GM19397 (cell line): ENCODE measurements at regions not wholly inside any gene's neighbourhood (a gene's known extent, or its start where the extent isn't known, plus 50 kb on each side); places are given as distances from the start of the nearest gene placed in this dataset.

Source experiments
- ATAC-seq: cut with Tn5 transposase; IDR thresholded peaks from one replicate; pipeline ENCODE4 v1.9.1; 2021; ENCODE audit warnings: mild to moderate bottlenecking, moderate library complexity; ENCODE audit not compliant: unreplicated experiment

DNA sequence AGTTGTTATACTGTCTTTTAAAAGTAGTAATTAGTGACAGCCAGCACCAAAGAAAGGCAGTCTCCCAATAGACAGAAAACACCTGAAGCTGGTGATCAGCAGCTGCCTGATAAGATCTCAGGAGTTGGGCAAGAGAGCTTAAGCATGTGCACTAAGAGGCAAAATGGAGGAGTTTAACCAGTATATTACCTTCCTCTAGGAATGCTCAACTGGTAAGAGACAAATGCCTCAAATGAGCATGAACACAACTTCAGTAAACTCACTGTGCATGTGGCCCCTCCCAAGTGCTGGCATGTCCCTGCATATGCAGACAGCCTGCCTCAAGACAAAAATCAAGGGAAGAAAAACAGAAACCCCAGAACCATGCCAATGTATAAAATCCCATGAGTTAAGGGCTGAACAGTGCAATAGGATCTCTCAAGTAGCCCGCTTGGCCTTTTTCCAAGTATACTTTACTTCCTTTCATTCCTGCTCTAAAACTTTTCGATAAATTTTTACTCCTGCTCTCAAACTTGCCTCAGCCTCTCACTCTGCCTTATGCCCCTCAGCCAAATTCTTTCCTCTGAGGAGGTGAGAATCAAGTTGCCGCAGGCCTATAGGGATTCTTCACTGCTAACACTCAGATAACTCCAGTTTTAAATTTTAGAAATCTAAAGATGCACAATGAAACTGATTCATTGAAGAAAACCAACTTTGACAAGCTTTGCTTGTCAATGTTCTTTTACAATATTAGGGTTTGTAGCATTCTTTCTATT lies 724.8 kb upstream of the RIOK2 start:
- ATAC-seq: no peak

DNA sequence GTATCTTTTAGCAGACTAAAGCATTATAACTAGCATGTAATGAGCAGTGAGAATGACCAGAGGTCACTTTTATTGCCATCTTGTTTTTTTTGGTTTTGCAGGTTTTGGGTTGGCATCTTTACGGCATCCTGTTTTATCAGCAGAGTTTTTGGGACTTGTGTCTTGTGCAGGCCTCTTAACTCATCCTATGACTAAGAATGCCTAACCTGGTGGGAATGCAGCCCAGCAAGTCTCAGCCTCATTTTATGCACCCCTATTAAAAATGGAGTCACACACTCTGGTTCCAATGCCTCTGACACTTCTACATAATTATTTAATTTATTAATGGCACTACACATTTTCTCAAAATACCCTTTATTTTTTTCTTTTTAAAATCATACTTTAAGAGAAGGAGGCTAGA lies 726.5 kb upstream of the RIOK2 start:
- no peak for ATAC-seq

DNA sequence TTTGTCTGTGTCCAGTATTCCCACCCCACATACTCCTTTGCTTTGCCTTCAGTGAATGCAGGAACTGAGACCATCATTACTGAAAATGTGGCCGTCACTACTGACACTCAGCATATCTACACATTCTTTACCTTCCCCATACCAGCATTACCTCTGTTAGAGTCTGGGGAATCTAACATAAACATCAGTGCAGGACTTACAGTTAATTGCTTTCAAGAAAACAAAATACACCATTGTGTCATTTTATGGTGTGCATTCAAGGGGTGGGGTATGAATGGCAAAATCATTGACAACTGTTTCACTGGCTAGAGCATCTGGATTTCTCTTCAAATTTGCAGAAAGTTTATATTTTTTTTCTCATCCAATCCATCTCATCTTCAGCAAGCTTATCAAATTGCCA lies 731.4 kb upstream of the RIOK2 start:
- ATAC-seq: no peak

DNA sequence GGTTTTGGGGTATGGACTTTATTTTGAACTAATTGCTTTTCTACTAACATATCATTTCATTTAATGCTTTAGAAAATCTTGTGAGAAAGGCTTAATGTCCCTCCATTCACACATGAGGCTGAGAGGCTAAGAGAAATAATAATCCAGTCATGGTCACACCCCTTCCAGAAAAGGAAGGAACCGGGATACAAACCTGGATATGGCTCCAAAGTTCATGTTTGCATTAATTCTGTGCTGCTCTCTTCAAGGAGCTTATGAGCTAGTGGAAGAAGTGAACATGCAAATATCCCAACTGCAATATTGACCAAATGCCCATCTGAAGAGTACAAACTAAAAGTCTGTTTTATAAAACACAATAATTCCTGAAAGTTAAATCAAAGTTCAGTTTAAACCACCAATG lies 732.1 kb upstream of the RIOK2 start:
- ATAC-seq: no peak

GRCh38 chr5:97918057-97918456 lies 735.0 kb upstream of the RIOK2 start:
- ATAC-seq: no peak

GRCh38 chr5:97918620-97919019 lies 735.6 kb upstream of the RIOK2 start:
- no peak for ATAC-seq

- no peak for ATAC-seq
Observed at GRCh38 chr5:97919719-97920118, 736.7 kb upstream of the RIOK2 start.

DNA sequence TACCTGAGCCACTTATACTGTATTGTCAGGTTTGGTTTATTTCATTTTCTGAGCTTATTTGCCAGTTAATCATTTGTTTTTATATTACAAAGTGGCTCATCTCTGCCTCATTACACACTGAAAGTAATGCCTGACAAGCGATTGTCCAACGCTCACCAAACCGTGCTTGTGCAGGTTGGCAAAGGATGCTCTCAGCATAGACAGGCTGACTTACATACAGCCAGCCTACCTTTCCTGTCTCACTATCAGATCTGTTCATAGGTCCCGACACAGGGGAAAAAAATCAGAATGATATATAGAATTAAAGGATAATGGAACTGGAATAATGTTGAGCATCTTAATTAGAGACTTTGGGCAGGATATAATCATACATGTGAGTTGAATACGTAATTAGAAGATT lies 739.7 kb upstream of the RIOK2 start:
- no peak for ATAC-seq

DNA sequence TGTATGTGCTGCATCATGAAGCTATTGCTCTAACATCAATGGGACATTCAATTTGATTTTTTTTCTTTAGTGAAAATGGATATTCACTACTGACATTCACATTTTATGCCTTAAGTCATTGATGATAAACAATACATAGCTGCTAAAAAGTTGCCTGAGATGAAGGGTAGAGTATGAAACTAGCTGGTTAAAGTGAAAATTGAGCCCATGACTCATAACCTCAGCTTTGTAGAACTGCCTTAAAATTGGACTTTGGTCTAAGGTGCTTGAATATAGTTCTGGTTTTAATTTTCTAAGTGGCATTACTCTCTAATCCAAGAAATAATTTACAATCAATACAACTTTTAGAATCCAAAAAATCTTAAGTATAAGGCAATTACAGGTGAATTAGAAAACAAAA lies 740.4 kb upstream of the RIOK2 start:
- peak; percentile 61 for ATAC-seq

DNA sequence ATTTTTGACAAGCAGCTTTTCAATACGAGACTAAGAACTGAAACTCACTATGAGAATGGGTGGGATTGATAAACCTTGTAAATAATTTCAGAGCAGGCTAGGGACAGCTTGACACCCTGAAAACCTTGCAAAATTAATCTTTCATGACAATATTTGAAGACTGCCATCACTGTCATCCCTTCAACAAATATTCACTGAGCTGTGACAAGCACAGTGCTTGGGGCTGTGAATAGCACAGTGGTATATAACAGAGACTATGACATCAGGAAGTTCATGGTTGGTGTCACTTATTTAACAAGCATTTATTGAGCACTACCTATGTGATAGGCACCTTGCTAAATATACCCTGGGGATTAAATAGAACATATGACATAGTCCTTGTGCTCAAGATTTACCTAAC lies 741.0 kb upstream of the RIOK2 start:
- ATAC-seq: peak; percentile 73

DNA sequence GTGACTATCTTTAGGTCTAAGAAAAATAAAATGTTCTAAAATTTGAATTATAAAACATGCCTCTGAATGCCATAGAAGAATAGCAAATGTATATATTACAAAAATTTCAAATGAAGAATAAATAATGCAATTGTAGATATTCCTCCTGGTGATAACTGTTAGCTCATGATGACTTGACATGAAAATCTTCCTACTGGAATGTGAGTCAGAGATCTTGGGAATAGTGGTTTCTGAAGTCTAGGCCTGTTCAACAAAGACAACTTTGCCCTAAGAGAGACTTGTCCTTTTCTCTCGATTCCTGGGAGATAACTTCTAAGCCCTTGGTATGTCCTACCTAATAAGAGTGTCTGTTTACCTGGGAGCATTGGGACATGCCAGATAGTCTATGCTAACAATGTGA lies 746.3 kb upstream of the RIOK2 start:
- no peak for ATAC-seq

DNA sequence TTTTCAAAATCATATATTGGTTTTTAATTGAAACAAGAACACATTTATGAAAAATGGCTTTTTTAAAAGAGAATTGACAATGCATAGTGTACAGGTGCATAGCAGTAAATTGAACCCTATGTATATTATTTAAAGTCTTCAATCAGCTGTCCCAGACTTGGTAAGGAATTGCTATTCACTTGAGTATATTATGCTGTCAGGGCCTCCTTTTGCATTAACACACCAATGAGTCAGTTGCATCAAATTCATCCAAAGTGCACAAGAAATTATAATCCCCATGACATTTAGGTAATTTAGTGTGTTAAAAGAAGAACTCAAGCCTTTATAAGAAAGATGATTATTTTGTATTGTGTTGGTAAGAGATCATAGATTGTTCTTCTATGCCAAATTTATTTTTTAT lies 748.8 kb upstream of the RIOK2 start:
- ATAC-seq: no peak

GRCh38 chr5:97936231-97936630 lies 753.2 kb upstream of the RIOK2 start:
- no peak for ATAC-seq

DNA sequence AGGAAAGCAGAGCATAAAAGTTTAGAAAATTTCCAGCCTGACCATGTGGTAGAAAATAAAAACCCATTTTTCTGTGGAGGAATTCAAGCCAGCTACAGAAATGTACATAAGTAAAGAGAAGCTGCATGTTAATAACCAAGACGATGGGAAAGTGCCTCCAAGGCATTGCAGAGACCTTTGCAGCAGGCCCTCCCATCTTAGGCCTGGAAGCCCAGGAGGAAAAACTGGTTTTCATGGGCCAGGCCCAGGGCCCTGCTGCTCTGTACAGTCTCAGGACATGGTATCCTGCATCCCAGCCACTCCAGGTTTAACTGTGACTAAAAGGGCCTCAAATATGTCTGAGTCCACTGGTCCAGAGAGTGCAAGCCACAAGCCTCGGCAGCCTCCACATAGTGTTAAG lies 754.8 kb upstream of the RIOK2 start:
- ATAC-seq: no peak

DNA sequence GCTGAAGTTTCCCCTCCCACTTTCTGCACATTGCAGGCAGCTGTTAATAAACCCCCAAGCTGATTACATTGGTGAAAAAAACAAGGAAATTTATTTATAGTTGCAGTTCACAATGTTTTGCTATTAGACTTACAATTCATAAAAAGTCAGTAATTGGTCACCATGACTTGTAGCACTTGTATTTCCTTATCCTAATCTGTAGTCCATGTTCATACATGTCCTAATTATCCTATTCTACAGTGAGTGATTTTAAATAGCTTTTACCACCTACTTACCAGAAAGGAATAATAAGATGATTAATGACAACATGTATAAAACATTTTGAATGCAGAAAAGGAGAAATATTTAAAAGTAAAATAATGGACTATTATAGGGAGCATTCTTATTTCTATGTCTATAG lies 760.0 kb upstream of the RIOK2 start:
- no peak for ATAC-seq

DNA sequence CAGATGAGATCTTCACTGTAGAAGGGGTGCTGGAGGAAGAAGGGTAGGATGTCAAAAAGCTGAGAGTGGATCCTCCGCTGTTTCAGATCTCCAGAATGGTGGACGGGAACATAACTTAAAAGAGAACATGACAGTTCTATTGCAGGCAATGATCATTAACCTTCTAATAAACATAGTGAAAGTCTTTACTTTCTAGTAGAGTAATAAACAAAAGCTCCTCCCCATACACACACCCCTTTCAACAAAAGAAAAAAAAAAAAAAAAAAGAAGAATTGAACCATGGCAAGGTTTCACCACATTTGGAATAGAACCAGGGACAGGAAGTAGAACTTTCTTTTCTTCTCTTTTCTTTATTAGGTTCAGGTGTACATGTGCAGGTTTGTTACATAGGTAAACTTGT lies 768.1 kb upstream of the RIOK2 start:
- no peak for ATAC-seq

- ATAC-seq: no peak
Observed at GRCh38 chr5:97955450-97955849, 772.4 kb upstream of the RIOK2 start.

GRCh38 chr5:97967292-97967691 lies 784.2 kb upstream of the RIOK2 start:
- no peak for ATAC-seq

GRCh38 chr5:97968346-97968745 lies 785.3 kb upstream of the RIOK2 start:
- no peak for ATAC-seq

GRCh38 chr5:97979740-97980139 lies 793.7 kb upstream of the RGMB start:
- ATAC-seq: no peak

GRCh38 chr5:97980291-97980690 lies 793.2 kb upstream of the RGMB start:
- ATAC-seq: no peak

GRCh38 chr5:97986069-97986468 lies 787.4 kb upstream of the RGMB start:
- ATAC-seq: no peak

DNA sequence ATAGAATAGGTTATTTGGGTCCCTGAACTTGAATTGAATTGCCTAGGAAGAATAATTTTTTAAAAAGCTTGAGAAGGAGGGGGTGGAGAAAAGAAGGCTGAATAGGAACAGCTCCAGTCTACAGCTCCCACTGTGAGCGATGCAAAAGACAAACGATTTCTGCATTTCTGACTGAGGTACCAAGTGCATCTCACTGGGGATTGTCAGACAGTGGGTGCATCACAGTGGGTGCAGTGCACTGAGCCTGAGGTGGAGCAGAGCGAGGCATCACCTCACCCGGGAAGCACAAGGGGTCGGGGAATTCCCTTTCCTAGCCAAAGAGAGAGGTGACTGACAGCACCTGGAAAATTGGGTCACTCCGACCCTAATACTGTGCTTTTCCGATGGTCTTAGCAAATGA lies 782.2 kb upstream of the RGMB start:
- no peak for ATAC-seq
